GM12864 (cell line): ENCODE measurements at regions not wholly inside any gene's neighbourhood (a gene's known extent, or its start where the extent isn't known, plus 50 kb on each side); places are given as distances from the start of the nearest gene placed in this dataset.

Experiments used
- DNase-seq: peaks from one replicate; pipeline ENCODE4 v3.0.0-alpha.2; 2011; ENCODE audit warnings: low read depth
- H3K4me3 ChIP-seq: 2 replicates; pipeline ENCODE4 v1.5.1; 2011; ENCODE audit warnings: mild to moderate bottlenecking, low read depth, low read length, control low read depth
- TF ChIP-seq, protein P1 (sequence below): IDR thresholded peaks from 2 replicates; pipeline ENCODE4 v1.5.1; 2011; ENCODE audit warnings: low read depth, mild to moderate bottlenecking, moderate library complexity, low read length, control low read depth, inconsistent platforms; ENCODE audit errors: missing control alignments

DNA sequence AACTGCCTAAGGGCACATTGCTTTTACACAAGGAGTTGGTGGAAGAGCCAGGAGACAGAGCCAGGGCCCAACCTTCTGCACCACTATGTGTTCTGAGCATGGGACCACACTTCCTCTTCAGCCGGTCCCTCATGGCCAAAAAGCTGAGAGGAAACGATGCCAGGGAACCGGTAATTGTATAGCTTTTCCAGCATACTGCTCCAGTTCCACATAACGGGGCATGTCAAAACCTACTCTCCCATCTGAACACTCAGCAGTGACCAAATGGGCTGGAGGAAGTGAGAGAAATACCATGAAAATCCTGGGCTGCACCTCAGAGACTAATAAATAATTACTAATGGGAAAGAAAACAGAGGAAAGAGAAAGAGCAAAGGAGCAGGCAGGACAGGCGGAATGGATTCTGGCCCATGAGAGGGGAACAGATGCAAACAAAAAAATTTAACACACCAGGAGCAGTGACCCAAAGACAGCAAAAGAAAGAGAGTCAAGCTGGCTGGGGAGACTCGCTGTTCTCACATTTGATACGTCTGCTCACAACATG is 52.0 kb upstream of the BMP2 start:
- no peak for DNase-seq
- no peak overlapping the region for H3K4me3 ChIP-seq
- TF ChIP-seq, protein P1, sequence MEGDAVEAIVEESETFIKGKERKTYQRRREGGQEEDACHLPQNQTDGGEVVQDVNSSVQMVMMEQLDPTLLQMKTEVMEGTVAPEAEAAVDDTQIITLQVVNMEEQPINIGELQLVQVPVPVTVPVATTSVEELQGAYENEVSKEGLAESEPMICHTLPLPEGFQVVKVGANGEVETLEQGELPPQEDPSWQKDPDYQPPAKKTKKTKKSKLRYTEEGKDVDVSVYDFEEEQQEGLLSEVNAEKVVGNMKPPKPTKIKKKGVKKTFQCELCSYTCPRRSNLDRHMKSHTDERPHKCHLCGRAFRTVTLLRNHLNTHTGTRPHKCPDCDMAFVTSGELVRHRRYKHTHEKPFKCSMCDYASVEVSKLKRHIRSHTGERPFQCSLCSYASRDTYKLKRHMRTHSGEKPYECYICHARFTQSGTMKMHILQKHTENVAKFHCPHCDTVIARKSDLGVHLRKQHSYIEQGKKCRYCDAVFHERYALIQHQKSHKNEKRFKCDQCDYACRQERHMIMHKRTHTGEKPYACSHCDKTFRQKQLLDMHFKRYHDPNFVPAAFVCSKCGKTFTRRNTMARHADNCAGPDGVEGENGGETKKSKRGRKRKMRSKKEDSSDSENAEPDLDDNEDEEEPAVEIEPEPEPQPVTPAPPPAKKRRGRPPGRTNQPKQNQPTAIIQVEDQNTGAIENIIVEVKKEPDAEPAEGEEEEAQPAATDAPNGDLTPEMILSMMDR, result no peak

- H3K4me3 ChIP-seq, result no peak overlapping the region
- TF ChIP-seq, protein P1, result no peak
- no peak for DNase-seq
Measured at GRCh38 chr20:6714279-6714711, 53.2 kb upstream of the BMP2 start.

- DNase-seq, result no peak
- no peak overlapping the region for H3K4me3 ChIP-seq
- TF ChIP-seq, protein P1, result no peak
Measured at GRCh38 chr20:6711951-6712649, 55.4 kb upstream of the BMP2 start.

GRCh38 chr20:6709910-6710595 is 57.4 kb upstream of the BMP2 start:
- H3K4me3 ChIP-seq, result no peak overlapping the region
- DNase-seq, result no peak
- TF ChIP-seq, protein P1, result no peak

GRCh38 chr20:6708010-6708409 is 59.5 kb upstream of the BMP2 start:
- H3K4me3 ChIP-seq, result no peak overlapping the region
- no peak for DNase-seq
- TF ChIP-seq, protein P1, result no peak

GRCh38 chr20:6707321-6707831 is 60.1 kb upstream of the BMP2 start:
- TF ChIP-seq, protein P1, result no peak
- DNase-seq, result no peak
- H3K4me3 ChIP-seq, result no peak overlapping the region
